Left colon (tissue), 2 donors: ENCODE measurements at regions not wholly inside any gene's neighbourhood (a gene's known extent, or its start where the extent isn't known, plus 50 kb on each side); places are given as distances from the start of the nearest gene placed in this dataset.

ENCODE experiments used
- ATAC-seq: fragments of 200-7000 bp; cut with Tn5 transposase; one replicate; pipeline ENCODE4 v1.9.1; 2020; ENCODE audit warnings: mild to moderate bottlenecking, moderate library complexity
- DNase-seq, 2 donors: peaks; one replicate each; pipeline ENCODE4 v3.0.0-alpha.2; 2020
- intact Hi-C, 2 donors: fragments of 100-400 bp; cut with DNase I in 1 of 2; cut with micrococcal nuclease in 1 of 2; formaldehyde crosslinking; loops; one replicate each; pipeline versions ENCODE4 v1.11.2 to v1.14.0; 2022; cut with DNase I, micrococcal nuclease
- donor health status: DM: no; HTN: no; CAD: no.
- donor health status: DM: yes; HTN: yes; CAD: no.

DNA sequence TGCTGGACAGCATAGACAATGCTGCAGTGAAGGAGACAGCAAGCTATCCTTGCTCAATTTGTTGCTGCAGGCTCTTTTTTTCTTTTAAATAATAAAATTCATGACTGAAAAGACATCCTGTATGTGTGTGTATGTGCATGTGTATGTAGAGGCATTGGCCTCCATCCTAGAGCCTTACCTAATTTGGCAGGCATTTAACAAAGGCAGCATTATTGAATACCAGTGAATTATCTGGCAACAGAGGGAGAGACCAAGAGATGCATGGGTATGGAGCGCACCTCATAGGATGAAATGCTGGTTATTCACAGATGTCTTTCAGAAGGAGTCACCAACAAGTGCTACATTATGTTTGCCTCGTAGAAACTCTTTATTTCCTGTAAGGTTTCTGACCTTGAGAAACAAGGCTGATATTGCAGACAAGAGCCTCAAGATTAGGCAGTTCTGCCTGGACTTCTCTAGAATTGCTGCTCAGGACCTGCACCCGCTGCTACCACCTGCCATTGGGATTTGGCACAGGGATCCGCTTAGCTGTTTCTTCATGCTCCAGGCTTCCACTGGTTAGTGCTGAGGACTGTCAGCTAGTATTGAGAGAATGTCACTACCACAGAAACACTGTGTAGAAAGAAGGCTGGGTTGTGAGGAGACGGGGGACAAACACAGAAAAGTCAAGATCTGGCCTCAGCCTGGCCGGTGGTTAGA, 247.7 kb upstream of the RFX3 start:
- ATAC-seq (no peak), DNase-seq (no peak)
- intact Hi-C loops, result no loop called here

DNA sequence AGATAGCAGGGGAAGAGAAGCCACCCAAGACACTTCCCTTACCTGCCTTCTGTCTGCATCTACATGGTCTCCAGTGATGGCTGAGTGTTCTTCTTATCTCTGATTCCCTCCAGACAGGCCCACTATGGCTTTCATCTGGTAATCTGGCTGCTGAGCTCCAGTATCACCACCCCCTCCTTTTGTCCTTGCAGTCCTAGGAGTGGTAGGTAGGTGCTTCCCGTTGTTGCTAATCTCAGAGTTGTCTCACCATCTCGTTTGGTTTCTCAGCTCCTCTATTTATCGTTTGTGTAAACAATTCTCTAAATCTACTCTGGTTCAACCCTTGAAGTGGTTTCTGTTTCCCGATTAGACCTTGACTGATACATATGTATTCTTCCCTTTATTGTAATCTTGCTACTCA, 243.8 kb upstream of the RFX3 start:
- ATAC-seq, result no peak
- intact Hi-C loops, result no loop called here

DNA sequence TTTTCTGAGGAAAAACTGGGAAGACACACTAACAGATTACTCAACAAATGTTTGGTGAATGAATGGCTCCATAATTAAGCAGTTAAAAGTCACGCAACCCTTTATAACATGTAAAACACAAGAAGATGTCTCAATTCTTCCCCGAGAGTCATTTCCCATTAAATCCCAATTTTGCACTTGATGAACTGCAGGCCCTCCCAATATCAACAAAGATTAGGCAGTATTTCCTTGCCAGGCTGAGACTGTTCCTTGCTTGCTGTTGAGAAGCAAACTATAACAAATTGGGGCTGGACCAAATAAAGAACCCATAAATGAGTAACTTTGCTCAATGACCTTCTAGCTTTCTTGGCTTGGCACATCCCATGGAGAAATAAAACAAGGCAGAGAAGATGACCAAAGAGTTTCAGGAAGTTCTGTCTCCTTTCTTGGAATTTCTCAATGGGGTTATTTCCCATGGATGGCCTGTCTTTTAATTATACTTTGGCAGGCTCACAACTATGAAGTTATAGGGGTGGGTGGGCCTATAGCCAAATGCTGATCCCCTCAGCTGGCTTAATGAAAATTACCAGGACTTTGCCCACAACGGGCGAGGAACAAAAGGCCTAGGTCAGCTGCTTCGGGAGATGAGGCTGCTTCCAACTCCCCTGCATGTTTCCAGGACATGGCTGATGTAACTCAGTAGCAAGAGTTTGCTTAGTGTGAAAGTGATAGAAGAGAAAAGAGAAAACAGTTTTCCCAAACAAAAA, 243.1 kb upstream of the RFX3 start:
- intact Hi-C loops, result no loop called here
- DNase-seq (no peak), ATAC-seq (no peak)

More for the DNA sequence above, 243.8 kb upstream of the RFX3 start:
- no peak for DNase-seq

DNA sequence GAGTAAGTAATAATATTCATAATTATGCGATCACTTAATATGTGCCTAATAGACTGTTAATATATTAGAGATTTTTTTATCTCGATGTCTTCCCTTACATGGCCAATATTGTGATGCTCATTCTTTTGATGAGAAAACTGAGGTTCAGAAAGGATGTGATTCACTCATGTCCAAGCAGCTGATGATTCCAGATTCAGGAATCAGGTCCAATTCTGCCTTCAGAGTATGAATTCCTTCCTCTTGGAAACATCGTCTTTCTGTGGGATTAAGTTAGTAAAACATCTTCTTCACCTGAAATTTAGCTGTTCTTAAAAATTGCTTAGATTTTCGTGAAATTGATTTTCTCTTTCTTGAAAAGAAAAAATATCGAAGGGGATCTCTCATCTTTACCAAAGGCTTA, 242.5 kb upstream of the RFX3 start:
- intact Hi-C loops, result no loop called here
- ATAC-seq (no peak), DNase-seq (no peak)

DNA sequence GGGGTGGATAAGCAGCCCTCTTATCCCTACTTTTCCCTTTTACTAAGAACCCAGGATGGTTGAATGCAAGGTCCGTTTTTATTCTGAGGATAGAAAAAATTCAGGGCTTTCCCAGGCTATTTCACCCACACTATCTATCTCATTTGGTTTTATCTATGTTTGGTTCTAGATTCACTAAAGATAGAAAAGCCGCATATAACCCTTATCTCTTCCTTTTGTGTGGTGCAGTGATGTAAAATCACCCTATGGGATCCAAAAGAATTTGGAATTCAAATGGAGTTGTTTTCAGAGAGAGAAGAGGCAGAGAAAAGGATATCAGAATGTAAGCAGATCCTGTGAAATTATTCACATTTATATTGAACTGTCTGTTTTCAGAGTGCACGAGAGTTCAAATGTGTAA, 236.3 kb upstream of the RFX3 start:
- ATAC-seq, result no peak
- no peak for DNase-seq
- intact Hi-C loops, result no loop called here

DNA sequence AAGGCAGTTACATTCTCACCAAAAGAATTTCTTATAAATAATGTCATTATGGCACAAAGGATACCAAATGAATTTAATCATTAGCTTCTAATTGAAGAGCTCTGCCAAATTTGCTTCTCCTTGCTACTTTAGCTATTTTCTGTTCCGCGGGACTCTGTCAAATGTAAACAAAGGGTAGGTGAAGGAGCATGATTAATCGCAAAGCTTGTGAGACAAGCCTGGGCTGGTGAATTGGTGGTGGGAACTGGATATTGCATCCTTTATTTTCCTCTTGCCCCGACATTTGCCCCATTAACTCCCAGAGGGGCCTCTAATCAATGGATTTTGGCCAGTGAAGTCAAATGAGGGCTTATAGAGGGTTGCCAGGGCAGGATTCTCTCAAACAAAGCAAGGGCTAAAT, 234.2 kb upstream of the RFX3 start:
- DNase-seq (no peak), ATAC-seq (no peak)
- intact Hi-C loops, result no loop called here

DNA sequence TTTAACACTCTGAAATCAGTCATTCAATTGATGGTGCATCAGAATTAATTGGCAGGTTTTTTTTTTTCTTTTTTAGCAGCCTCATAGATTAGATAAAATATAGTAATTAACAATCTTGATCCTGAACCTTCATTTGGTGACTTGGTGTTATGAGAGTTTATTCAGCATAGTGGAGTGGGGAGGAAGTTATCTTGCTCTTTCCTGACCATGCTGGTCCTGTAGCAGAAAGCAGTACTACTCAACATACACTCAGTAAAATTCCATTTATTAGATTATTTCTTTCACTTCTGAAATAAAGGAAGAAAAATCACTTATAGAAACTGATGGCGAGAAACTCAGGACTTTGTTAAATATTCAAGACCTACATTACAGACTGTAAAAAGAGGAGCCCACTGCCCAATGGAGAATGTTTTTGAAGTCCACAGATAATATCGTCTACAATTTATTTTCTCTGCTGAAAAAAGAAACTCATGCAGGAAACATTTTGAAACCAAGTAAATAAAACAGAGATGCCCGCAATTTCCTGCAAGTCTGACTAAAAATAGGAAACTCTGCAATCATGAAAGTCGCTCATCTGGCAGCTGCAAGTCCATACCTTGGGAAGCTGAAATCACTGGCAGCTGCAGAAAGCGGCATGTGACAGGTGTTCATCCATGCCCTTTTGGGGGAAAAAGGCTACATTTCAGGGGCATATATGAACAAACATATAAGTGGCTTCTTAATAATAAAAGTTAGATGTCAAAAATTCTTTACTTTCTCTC, 233.2 kb upstream of the RFX3 start:
- DNase-seq, result no peak
- ATAC-seq, result no peak
- intact Hi-C loops, result no loop called here

DNA sequence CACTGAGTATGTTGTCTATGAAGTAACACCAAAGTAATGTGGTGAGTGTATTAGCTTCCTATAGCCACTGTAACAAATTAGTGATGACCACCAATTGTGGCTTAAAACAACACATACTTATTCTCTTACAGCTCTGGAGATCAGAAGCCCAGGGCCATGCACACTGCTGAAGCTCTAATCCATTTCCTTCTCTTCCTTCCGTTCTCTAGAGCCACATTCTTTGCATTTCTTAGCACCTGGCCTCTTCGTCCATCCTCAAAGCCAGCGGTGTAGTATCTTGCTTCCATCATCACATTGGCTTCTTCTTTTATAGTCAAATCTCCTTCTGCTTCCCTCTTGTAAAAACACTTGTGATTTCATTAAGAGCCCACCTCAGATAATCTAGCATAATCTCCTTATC, 230.3 kb upstream of the RFX3 start:
- no peak for ATAC-seq
- no peak for DNase-seq
- intact Hi-C loops, result no loop called here

DNA sequence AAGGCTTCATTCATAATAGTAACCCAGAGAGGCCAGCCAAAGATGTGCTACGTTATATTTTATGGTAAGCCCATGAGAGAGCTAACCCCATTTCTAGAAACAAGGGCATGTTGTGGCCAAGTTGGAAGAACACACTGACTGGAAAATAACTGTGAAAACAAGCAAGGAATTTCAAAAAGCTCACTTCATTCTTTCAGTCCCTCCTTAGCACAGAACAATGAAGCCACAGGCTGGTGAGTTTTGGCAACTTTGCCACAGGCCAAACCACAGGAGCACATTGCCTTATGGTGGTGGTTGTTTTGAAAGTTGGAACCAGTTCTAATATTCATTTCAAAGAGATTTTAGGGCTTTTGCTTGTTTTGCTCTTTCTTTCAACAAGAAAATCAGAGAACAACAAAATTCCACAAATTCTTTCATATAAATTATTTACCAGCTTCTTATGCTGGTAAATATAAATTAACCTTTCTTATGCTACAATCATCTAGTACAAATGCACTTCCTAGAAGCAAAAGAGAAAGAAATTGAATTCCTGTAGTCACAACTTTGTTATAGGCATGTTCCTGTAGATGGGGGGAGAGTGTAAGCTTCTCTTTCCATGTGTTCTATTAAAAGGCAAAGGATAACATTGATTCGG, 225.4 kb upstream of the RFX3 start:
- no peak for ATAC-seq
- no peak for DNase-seq
- intact Hi-C loops, result no loop called here

DNA sequence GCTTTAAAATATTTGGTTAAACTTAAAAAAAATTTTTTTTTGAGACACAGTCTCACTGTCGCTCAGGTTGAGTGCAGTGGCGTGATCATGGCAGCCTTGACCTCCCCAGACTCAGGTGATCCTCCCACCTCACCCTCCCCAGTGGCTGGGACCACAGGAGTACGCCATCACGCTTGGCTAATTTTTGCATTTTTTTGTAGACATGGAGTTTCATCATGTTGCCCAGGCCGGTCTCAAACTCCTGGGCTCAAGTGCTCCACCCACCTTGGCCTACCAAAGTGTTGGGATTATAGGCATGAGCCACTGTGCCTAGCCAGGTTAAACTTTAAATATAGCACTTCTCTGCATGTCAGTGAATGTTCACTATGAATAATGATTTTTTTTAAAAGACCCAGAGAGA, 224.5 kb upstream of the RFX3 start:
- no peak for DNase-seq
- ATAC-seq, result no peak
- intact Hi-C loops, result no loop called here

DNA sequence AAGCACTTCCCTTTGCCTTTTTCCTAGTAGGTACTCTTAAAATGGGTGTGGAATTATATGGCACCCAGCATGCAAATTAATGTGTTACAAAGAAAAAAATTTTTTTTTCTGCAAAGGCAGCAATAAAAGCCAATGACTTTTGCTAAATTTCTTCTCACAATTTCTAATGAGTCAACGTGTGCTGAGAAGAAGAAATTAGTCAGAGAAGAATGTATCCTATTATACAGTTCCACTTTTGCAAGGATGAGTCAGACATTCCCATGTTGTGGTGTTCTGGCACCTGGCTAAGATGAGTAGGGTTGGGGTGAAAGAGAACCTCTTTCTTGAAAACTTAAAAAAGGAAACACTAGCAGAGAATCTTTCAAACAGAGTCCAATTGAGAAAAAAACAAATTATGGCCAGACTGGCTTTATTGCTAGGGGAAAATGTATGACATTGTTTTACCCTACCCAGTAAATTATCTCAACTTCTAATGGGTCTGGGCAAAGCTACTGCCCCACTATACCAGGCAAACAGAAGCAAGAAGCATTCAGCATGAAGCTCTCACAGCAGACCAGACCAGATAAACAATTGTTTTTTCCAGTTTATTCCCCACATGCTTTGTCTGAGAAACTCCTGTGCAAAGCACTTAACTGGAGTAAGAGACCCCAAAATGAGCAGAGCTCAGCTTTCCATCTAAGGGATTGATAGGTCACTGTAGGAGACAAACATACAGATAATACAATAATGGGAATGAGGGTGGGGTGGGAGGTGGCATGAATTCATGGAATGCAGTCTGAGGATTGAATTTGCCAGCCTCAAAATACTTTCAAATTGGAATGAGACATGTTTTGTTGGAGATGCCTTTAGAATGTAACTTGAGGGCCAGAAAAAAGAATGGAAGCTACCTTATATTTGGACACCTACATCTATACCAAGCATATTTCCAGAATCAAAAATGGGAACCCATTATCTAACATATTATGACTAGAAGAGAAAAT, 220.8 kb upstream of the RFX3 start:
- ATAC-seq (no peak), DNase-seq (no peak)
- intact Hi-C loops, result no loop called here

DNA sequence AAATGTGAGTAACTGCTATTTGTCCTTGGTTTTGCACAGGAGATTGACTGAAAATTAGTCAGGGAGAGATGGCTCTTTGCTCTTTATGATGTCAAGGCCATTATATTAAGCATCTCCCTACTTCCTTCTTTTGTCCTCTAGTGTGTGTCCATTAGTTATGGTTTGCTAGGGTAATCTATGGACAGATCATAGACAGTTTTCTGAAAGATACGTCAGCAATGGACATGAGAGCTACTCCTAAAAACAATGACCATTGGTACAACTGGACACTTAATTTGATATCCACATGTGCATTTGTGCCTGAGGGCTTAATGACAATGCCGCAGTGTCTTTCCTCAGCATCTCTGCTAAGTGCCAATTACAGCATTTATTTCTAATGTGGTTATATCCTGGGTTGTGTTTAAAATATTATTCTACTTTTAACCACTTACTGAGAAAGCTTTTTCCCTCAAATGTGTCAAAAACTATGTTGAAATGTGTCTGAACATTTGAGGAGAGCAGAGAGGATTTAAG, 218.2 kb upstream of the RFX3 start:
- DNase-seq (no peak), ATAC-seq (no peak)
- intact Hi-C loops, result no loop called here

DNA sequence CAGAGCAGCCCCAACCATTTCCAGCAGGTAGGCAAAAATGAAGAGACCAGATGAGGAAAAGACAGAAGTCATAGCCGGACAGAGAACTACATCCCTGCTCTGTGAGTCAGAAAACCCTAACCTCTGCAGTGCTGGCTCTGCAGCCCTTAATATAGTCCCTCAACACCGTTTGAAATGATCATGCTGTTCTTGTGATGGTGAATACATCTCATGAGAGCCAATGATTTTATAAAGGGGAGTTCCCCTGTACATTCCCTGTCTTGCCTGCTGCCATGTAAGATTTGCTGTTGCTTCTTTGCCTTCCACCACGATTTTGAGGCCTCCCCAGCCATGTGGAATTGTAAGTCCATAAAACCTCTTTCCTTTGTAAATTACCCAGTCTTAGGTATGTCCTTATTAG, 216.8 kb upstream of the RFX3 start:
- ATAC-seq (no peak), DNase-seq (no peak)
- intact Hi-C loops, result no loop called here

DNA sequence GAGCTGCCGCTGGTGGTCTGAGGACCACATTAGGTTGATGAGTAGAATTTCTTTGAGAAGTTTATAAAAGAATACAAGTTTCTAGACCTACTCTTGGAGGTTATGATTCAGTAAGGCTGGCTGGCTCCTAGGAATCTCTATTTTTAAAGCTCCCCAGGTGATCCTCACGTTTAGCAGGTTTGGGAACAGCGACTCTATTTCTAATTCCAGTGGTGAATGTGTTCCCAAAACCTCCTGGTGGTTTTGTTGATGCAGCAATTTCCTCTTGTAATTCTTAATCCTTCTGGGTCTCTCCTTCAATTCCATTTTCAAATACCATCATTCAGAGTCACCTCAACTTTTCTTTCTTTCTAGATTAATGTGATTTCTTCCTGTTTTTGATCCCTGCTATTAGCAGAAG, 215.9 kb upstream of the RFX3 start:
- DNase-seq (no peak), ATAC-seq (no peak)
- intact Hi-C loops, result no loop called here

DNA sequence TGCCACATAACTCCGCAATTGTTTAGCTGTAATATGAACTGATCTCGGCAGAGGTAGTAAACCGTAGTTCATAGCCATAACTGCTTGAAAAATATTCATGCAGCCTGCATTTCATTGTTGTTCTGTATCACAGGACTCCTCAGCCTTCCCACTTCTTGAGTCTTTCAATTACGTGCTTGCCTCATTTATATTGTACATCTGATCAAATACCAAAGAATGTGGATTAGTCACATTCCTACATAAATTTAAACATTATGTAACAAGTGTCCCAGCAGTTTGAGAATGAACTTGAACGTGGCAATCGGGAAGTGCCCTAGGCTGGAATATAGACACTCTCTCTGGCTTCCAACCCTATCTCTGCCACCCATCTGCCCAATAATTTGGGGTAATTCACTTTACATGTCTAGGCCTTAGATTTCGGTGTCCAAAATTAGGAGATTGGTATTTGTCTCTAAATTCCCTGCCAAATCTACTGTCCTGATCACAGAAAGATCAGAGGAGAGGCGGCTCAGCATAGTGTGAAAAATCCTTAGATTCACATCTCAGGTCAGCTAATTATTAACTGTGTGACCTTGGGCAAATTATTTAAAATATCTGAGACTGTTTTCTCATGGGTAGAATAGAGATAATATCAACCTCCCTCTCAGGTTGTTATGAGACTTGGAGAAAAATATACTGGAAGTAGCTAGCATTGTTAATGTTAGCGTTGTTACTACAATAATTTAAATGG, 215.1 kb upstream of the RFX3 start:
- DNase-seq (no peak), ATAC-seq (no peak)
- intact Hi-C loops, result no loop called here

DNA sequence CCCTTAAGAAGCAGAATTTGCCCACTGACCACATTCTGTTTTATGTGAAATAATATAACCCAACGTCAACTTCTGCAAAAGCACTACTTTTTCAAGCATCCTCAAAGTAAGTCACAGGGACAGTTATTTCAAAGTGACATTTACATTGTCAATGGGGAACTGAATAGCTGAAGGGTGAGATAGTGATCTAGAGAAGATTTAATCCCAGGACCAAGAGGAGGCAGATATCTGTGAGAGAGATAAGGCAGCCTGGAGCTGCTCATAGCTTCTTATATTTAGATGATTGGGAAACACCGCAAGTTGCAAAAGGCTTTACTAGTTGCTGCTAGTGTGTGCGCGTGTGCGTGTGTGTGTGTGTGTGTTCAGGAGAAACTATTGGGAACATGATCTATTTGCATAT, 210.4 kb upstream of the RFX3 start:
- ATAC-seq (no peak), DNase-seq (no peak)
- intact Hi-C loops, result loop anchor here in 1 of 2 donors (10.0 kb wide), 2 partner anchors 599 to 639 kb away; no protein-coding TSS in a partner anchor

DNA sequence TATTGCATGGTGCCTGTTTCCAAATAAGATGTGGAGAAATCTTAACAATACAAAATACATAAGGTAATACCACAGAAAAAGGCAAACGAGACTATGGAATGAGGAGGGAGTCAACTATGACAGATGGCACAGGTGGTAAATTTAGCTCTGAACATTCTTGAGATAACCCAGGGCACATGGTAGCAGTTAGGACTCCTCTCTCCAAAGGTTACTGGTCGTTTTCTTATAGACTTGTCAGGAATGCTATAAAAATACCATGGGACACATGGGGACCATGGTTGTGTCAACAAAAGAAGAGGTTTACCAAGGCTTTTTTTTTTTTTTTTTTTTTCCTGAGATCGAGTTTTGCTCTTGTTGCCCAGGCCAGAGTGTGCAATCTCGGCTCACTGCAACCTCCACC, 209.4 kb upstream of the RFX3 start:
- ATAC-seq (no peak), DNase-seq (no peak)
- intact Hi-C loops, result loop anchor here in 1 of 2 donors (10.0 kb wide), 2 partner anchors 600 to 640 kb away; no protein-coding TSS in a partner anchor
